22Rv1 (cell line): ENCODE measurements at regions not wholly inside any gene's neighbourhood (a gene's known extent, or its start where the extent isn't known, plus 50 kb on each side); places are given as distances from the start of the nearest gene placed in this dataset.

Source experiments
- H3K27ac ChIP-seq: fragments of 450-650 bp; 2 replicates; pipeline ENCODE4 v1.5.1; 2017
- CTCF ChIP-seq: fragments of 450-650 bp; IDR thresholded peaks from 2 replicates; pipeline ENCODE4 v1.5.1; 2017; ENCODE audit warnings: mild to moderate bottlenecking
- ZFX ChIP-seq: fragments of 450-650 bp; IDR thresholded peaks from 2 replicates; pipeline ENCODE4 v1.6.1; 2017; ENCODE audit warnings: antibody characterized with exemption, borderline replicate concordance

GRCh38 chr11:113526521-113526920 lies 51.3 kb upstream of the DRD2 start:
- TF ChIP-seq ZFX (no peak), CTCF (no peak)
- H3K27ac ChIP-seq, result no peak overlapping the region
